Stomach (tissue), 8 donors: ENCODE measurements at regions not wholly inside any gene's neighbourhood (a gene's known extent, or its start where the extent isn't known, plus 50 kb on each side); places are given as distances from the start of the nearest gene placed in this dataset.

Experiments
- DNase-seq, 2 donors: peaks; one replicate each; pipeline versions ENCODE4 v3.0.0 to v3.0.0-alpha.2; 2013 to 2019
- H3K27ac ChIP-seq, 5 donors: fragments of 200-600 bp in 4 of 5; sonication (generic) in 4 of 5; one replicate each; pipeline ENCODE4 v1.5.1; 2013 to 2019; ENCODE audit warnings: mild to moderate bottlenecking in 1 of 5, moderate library complexity in 1 of 5
- H3K27me3 ChIP-seq, 3 donors: fragments of 200-600 bp; sonication (generic); one replicate each; pipeline ENCODE4 v1.5.1; 2017 to 2019; ENCODE audit warnings: mixed run types in 1 of 3
- H3K36me3 ChIP-seq, 4 donors: fragments of 200-600 bp; sonication (generic); 1 replicate in 3 of 4; 2 replicates in 1 of 4; pipeline ENCODE4 v1.5.1; 2016 to 2019
- H3K4me1 ChIP-seq, 4 donors: fragments of 200-600 bp; sonication (generic); one replicate each; pipeline ENCODE4 v1.5.1; 2016 to 2019
- H3K4me3 ChIP-seq, 4 donors: fragments of 200-600 bp; sonication (generic) in 3 of 4; one replicate each; pipeline ENCODE4 v1.5.1; 2016 to 2019; ENCODE audit warnings: mild to moderate bottlenecking in 1 of 4
- H3K9me3 ChIP-seq, 4 donors: fragments of 200-600 bp; sonication (generic); one replicate each; pipeline ENCODE4 v1.5.1; 2016 to 2019
- CTCF ChIP-seq, 7 experiments: fragments of 450-650 bp in 4 of 7; fragments of 200-600 bp in 3 of 7; sonication (generic) in 3 of 7; IDR thresholded peaks; one replicate each; pipeline ENCODE4 v1.5.1; 2016 to 2019; ENCODE audit warnings: antibody characterized with exemption in 7 of 7, control low read depth in 2 of 7, mild to moderate bottlenecking in 1 of 7
- EP300 ChIP-seq: sonication (generic); formaldehyde crosslinking; IDR thresholded peaks from one replicate; pipeline ENCODE4 v1.6.1; 2017; ENCODE audit warnings: antibody characterized with exemption
- POLR2A ChIP-seq, 4 donors: fragments of 450-650 bp; IDR thresholded peaks; one replicate each; pipeline ENCODE4 v1.6.1; 2016; ENCODE audit warnings: antibody characterized with exemption in 4 of 4, control low read depth in 2 of 4, mild to moderate bottlenecking in 1 of 4, moderate library complexity in 1 of 4
- POLR2AphosphoS5 ChIP-seq, 3 donors: sonication (generic); formaldehyde crosslinking; IDR thresholded peaks; one replicate each; pipeline ENCODE4 v1.6.1; 2016; ENCODE audit warnings: antibody characterized with exemption in 3 of 3
- WGBS, 5 donors: extraction: QIAGEN DNeasy Blood & Tissue Kit in 3 of 5; methylation state at CpG; one replicate each; pipeline versions ENCODE4 v1.1.5 to v1.1.7; 2013 to 2018; 5-methylcytosine and 5-hydroxymethylcytosine counted together
- intact Hi-C: fragments of 100-400 bp; cut with DNase I; formaldehyde crosslinking; loops from one replicate; pipeline ENCODE4 v1.15.1; 2023; ENCODE audit warnings: low total_unique reads
- donor health status: healthy with polysubstance abuse.
- donor health status: Bipolar disorder and iron deficiency.
- donor health status: healthy.

GRCh38 chr18:22314420-22314819 lies 103.3 kb downstream of the CTAGE1 start:
- Histone ChIP-seq H3K36me3 (no peaks in the 10 kb centered on the region), H3K27me3 (peaks cover 0 to 8% (median 0%) of the 10 kb centered on the region in 3 donors), H3K4me3 (no peak overlapping the region), H3K4me1 (no peaks in the 10 kb centered on the region), H3K27ac (no peak overlapping the region), H3K9me3 (no peaks in the 10 kb centered on the region)
- peak in 1 of 2 donors; percentile 86 for DNase-seq
- intact Hi-C loops: no loop called here
- TF ChIP-seq POLR2A (IDR thresholded peaks at IDR 0.05) (no peak), POLR2AphosphoS5 (IDR thresholded peaks at IDR 0.05) (no peak), CTCF (IDR thresholded peaks at IDR 0.05) (no peak), EP300 (no peak)
- 84 to 92% (median 84%) methylated on average over 3 of the region's 3 CpGs for whole genome bisulfite sequencing, 5 donors

- TF ChIP-seq POLR2AphosphoS5 (IDR thresholded peaks at IDR 0.05) (no peak), EP300 (no peak), POLR2A (IDR thresholded peaks at IDR 0.05) (no peak), CTCF (IDR thresholded peaks at IDR 0.05) (no peak)
- intact Hi-C loops: no loop called here
- H3K36me3 ChIP-seq: no peaks in the 10 kb centered on the region
- H3K4me1 ChIP-seq: no peaks in the 10 kb centered on the region
- no peak overlapping the region for H3K27ac ChIP-seq
- H3K4me3 ChIP-seq: no peak overlapping the region
- peaks cover 0 to 11% (median 0%) of the 10 kb centered on the region in 3 donors for H3K27me3 ChIP-seq
- peak in 1 of 2 donors; percentile 52 for DNase-seq
- no peaks in the 10 kb centered on the region for H3K9me3 ChIP-seq
- 70 to 90% (median 82%) methylated on average over 4 to 6 of the region's 6 CpGs for WGBS, 5 donors
Observed at GRCh38 chr18:22314001-22314400, 103.7 kb downstream of the CTAGE1 start.

GRCh38 chr18:22311301-22311700 lies 106.4 kb downstream of the CTAGE1 start:
- H3K4me1 ChIP-seq: no peaks in the 10 kb centered on the region
- no peaks in the 10 kb centered on the region for H3K36me3 ChIP-seq
- intact Hi-C loops: no loop called here
- peak in 1 of 2 donors; percentile 69 for DNase-seq
- TF ChIP-seq POLR2AphosphoS5 (IDR thresholded peaks at IDR 0.05): no peak
- TF ChIP-seq CTCF (IDR thresholded peaks at IDR 0.05): no peak
- no peak for TF ChIP-seq POLR2A (IDR thresholded peaks at IDR 0.05)
- TF ChIP-seq EP300: no peak
- H3K27ac ChIP-seq: no peak overlapping the region
- 34 to 48% (median 38%) methylated on average over 5 of the region's 5 CpGs for WGBS, 5 donors
- no peak overlapping the region for H3K4me3 ChIP-seq
- no peaks in the 10 kb centered on the region for H3K9me3 ChIP-seq
- peaks cover 0 to 5% (median 0%) of the 10 kb centered on the region in 3 donors for H3K27me3 ChIP-seq

- Histone ChIP-seq H3K36me3 (no peaks in the 10 kb centered on the region), H3K9me3 (no peaks in the 10 kb centered on the region)
- DNase-seq: no peak
Observed at GRCh38 chr18:22309191-22309590, 108.5 kb downstream of the CTAGE1 start.

More at GRCh38 chr18:22309191-22309590, 108.5 kb downstream of the CTAGE1 start:
- H3K4me3 ChIP-seq: no peak overlapping the region
- no peak overlapping the region for H3K27ac ChIP-seq
- 57 to 70% (median 66%) methylated on average over 5 of the region's 5 CpGs for WGBS, 5 donors
- intact Hi-C loops: no loop called here
- peaks cover 0 to 5% (median 0%) of the 10 kb centered on the region in 3 donors for H3K27me3 ChIP-seq
- TF ChIP-seq POLR2A (IDR thresholded peaks at IDR 0.05): no peak
- no peak for TF ChIP-seq POLR2AphosphoS5 (IDR thresholded peaks at IDR 0.05)
- TF ChIP-seq EP300: no peak
- TF ChIP-seq CTCF (IDR thresholded peaks at IDR 0.05): no peak
- no peaks in the 10 kb centered on the region for H3K4me1 ChIP-seq
